Vagina (tissue), 2 donors: ENCODE measurements at regions not wholly inside any gene's neighbourhood (a gene's known extent, or its start where the extent isn't known, plus 50 kb on each side); places are given as distances from the start of the nearest gene placed in this dataset.

ENCODE experiments used
- CTCF ChIP-seq, 3 experiments: fragments of 450-650 bp in 2 of 3; fragments of 200-600 bp in 1 of 3; sonication (generic) in 1 of 3; IDR thresholded peaks; one replicate each; pipeline ENCODE4 v1.5.1; 2017 to 2019; ENCODE audit warnings: antibody characterized with exemption in 3 of 3, mild to moderate bottlenecking in 2 of 3, moderate library complexity in 2 of 3
- POLR2A ChIP-seq, 2 donors: fragments of 450-650 bp; IDR thresholded peaks; one replicate each; pipeline ENCODE4 v1.6.1; 2017; ENCODE audit warnings: antibody characterized with exemption in 2 of 2, mild to moderate bottlenecking in 2 of 2, moderate library complexity in 2 of 2

DNA sequence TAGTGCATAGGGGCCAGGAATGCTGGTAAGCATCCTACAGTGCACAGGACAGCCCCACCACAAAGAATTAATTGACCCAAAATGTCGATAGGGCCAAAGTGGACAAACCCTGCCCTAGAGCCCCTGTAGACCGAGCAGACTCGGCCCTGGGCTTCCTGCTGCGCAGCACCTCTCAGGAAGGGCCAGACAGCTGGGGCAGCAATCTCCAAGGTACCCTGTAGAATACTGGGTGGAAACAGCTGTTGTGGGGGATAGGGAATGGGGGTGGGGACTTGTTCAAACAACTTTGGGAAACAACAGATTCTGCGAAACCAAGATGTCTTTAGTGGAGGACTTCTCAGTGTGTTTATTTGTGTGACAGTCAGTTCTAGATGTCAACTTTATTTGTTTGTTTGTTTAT is 67.1 kb downstream of the MRPL46 start:
- no peak for TF ChIP-seq CTCF (IDR thresholded peaks at IDR 0.05)
- no peak for TF ChIP-seq POLR2A (IDR thresholded peaks at IDR 0.05)
